ENCODE measurements at regions not wholly inside any gene's neighbourhood (a gene's known extent, or its start where the extent isn't known, plus 50 kb on each side); places are given as distances from the start of the nearest gene placed in this dataset.

GRCh38 chr1:25026304-25026703 lies 96.2 kb upstream of the RUNX3 start:
- Mint-ChIP-seq H3K9me3 (no peaks in the 10 kb centered on the region), H3K4me1 (peaks cover 9% of the 10 kb centered on the region), H3K27me3 (no peaks in the 10 kb centered on the region), H3K27ac (peak overlapping the region in 1 of 2 donors; percentile 89), H3K4me3 (peak overlapping the region in 1 of 2 donors; percentile 63)
- ATAC-seq (no peak), DNase-seq (no peak)

- Mint-ChIP-seq H3K27ac (peak overlapping the region; percentile 42 to 97), H3K27me3 (no peaks in the 10 kb centered on the region), H3K9me3 (no peaks in the 10 kb centered on the region), H3K4me3 (peak overlapping the region; percentile 85), H3K4me1 (peaks cover 24% of the 10 kb centered on the region)
- DNase-seq (no peak), ATAC-seq (no peak)
These were observed 94.7 kb upstream of the RUNX3 start for GRCh38 chr1:25024615-25025350.

GRCh38 chr1:25023826-25024225 lies 93.8 kb upstream of the RUNX3 start:
- ATAC-seq (no peak), DNase-seq (no peak)
- H3K4me1 Mint-ChIP-seq: peaks cover 33% of the 10 kb centered on the region
- H3K27ac Mint-ChIP-seq: peak overlapping the region; percentile 91 to 97
- H3K9me3 Mint-ChIP-seq: no peaks in the 10 kb centered on the region
- H3K4me3 Mint-ChIP-seq: peak overlapping the region; percentile 85
- no peaks in the 10 kb centered on the region for H3K27me3 Mint-ChIP-seq

GRCh38 chr1:25023190-25023578 lies 93.1 kb upstream of the RUNX3 start:
- Mint-ChIP-seq H3K4me1 (peaks cover 40% of the 10 kb centered on the region), H3K27me3 (no peaks in the 10 kb centered on the region), H3K4me3 (peak overlapping the region; percentile 85), H3K27ac (peak overlapping the region; percentile 91 to 98), H3K9me3 (no peaks in the 10 kb centered on the region)
- no peak for ATAC-seq
- no peak for DNase-seq

- H3K27me3 Mint-ChIP-seq: no peaks in the 10 kb centered on the region
- H3K4me3 Mint-ChIP-seq: peak overlapping the region; percentile 85
- H3K4me1 Mint-ChIP-seq: peaks cover 46% of the 10 kb centered on the region
- ATAC-seq: peak; percentile 92
- H3K9me3 Mint-ChIP-seq: no peaks in the 10 kb centered on the region
- H3K27ac Mint-ChIP-seq: peak overlapping the region; percentile 91 to 98
- DNase-seq: peak; percentile 98 to 99
These were observed 92.5 kb upstream of the RUNX3 start for GRCh38 chr1:25022361-25023189.

GRCh38 chr1:25021591-25022215 lies 91.6 kb upstream of the RUNX3 start:
- peak overlapping the region; percentile 48 to 49 for H3K4me3 Mint-ChIP-seq
- ATAC-seq: no peak

GRCh38 chr1:25020851-25021590 lies 90.9 kb upstream of the RUNX3 start:
- H3K4me3 Mint-ChIP-seq: peak overlapping the region; percentile 49
- H3K27me3 Mint-ChIP-seq: no peaks in the 10 kb centered on the region
- ATAC-seq (no peak), DNase-seq (peak in 1 of 2 donors; percentile 32)
- peak overlapping the region; percentile 98 for H3K27ac Mint-ChIP-seq
- H3K4me1 Mint-ChIP-seq: peaks cover 59% of the 10 kb centered on the region
- H3K9me3 Mint-ChIP-seq: no peaks in the 10 kb centered on the region

More at GRCh38 chr1:25021591-25022215, 91.6 kb upstream of the RUNX3 start:
- H3K9me3 Mint-ChIP-seq: no peaks in the 10 kb centered on the region
- DNase-seq: no peak
- peaks cover 55% of the 10 kb centered on the region for H3K4me1 Mint-ChIP-seq
- H3K27ac Mint-ChIP-seq: peak overlapping the region; percentile 98
- H3K27me3 Mint-ChIP-seq: no peaks in the 10 kb centered on the region

GRCh38 chr1:25020173-25020845 lies 90.2 kb upstream of the RUNX3 start:
- Mint-ChIP-seq H3K9me3 (no peaks in the 10 kb centered on the region), H3K4me1 (peaks cover 66% of the 10 kb centered on the region), H3K27me3 (no peaks in the 10 kb centered on the region), H3K4me3 (peak overlapping the region; percentile 49 to 54), H3K27ac (peak overlapping the region; percentile 98)
- no peak for DNase-seq
- no peak for ATAC-seq

GRCh38 chr1:25019337-25020172 lies 89.5 kb upstream of the RUNX3 start:
- peak overlapping the region; percentile 49 to 54 for H3K4me3 Mint-ChIP-seq
- ATAC-seq (no peak), DNase-seq (no peak)
- H3K27ac Mint-ChIP-seq: peak overlapping the region; percentile 28 to 40
- H3K4me1 Mint-ChIP-seq: peaks cover 68% of the 10 kb centered on the region
- no peaks in the 10 kb centered on the region for H3K27me3 Mint-ChIP-seq
- H3K9me3 Mint-ChIP-seq: no peaks in the 10 kb centered on the region

- ATAC-seq: no peak
- no peaks in the 10 kb centered on the region for H3K9me3 Mint-ChIP-seq
- peaks cover 68% of the 10 kb centered on the region for H3K4me1 Mint-ChIP-seq
- peak overlapping the region; percentile 56 to 64 for H3K27ac Mint-ChIP-seq
- no peak for DNase-seq
- no peaks in the 10 kb centered on the region for H3K27me3 Mint-ChIP-seq
- H3K4me3 Mint-ChIP-seq: peak overlapping the region; percentile 49 to 54
These were observed 88.9 kb upstream of the RUNX3 start for GRCh38 chr1:25018943-25019336.

- H3K27ac Mint-ChIP-seq: peak overlapping the region; percentile 87 to 93
- no peaks in the 10 kb centered on the region for H3K9me3 Mint-ChIP-seq
- H3K4me3 Mint-ChIP-seq: peak overlapping the region in 1 of 2 donors; percentile 54
- no peaks in the 10 kb centered on the region for H3K27me3 Mint-ChIP-seq
- DNase-seq (no peak), ATAC-seq (no peak)
- peaks cover 74% of the 10 kb centered on the region for H3K4me1 Mint-ChIP-seq
These were observed 88.1 kb upstream of the RUNX3 start for GRCh38 chr1:25018110-25018735.

- Mint-ChIP-seq H3K4me3 (peak overlapping the region; percentile 42 to 54), H3K27me3 (no peaks in the 10 kb centered on the region), H3K27ac (peak overlapping the region; percentile 87 to 93), H3K4me1 (peaks cover 80% of the 10 kb centered on the region), H3K9me3 (no peaks in the 10 kb centered on the region)
- ATAC-seq (no peak), DNase-seq (no peak)
These were observed 87.5 kb upstream of the RUNX3 start for GRCh38 chr1:25017436-25018109.
